ENCODE measurements at regions not wholly inside any gene's neighbourhood (a gene's known extent, or its start where the extent isn't known, plus 50 kb on each side); places are given as distances from the start of the nearest gene placed in this dataset.

- TF ChIP-seq, protein P1, sequence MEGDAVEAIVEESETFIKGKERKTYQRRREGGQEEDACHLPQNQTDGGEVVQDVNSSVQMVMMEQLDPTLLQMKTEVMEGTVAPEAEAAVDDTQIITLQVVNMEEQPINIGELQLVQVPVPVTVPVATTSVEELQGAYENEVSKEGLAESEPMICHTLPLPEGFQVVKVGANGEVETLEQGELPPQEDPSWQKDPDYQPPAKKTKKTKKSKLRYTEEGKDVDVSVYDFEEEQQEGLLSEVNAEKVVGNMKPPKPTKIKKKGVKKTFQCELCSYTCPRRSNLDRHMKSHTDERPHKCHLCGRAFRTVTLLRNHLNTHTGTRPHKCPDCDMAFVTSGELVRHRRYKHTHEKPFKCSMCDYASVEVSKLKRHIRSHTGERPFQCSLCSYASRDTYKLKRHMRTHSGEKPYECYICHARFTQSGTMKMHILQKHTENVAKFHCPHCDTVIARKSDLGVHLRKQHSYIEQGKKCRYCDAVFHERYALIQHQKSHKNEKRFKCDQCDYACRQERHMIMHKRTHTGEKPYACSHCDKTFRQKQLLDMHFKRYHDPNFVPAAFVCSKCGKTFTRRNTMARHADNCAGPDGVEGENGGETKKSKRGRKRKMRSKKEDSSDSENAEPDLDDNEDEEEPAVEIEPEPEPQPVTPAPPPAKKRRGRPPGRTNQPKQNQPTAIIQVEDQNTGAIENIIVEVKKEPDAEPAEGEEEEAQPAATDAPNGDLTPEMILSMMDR (IDR thresholded peaks at IDR 0.05; ENCODE audit: extremely low read depth in 1 of 2, insufficient read depth in 1 of 2, low read depth in 1 of 2, low read length in 2 of 2), result no peak
- no peak for TF ChIP-seq EZH2 (IDR thresholded peaks at IDR 0.05; ENCODE audit: borderline replicate concordance, low read depth, low read length, severe bottlenecking)
- no peak for TF ChIP-seq POLR2A (IDR thresholded peaks at IDR 0.05; ENCODE audit: low read depth, low read length)
- no peak for TF ChIP-seq MYC (IDR thresholded peaks at IDR 0.05; ENCODE audit: low read depth, low read length)
These were observed 574.4 kb upstream of the SUCLG2 start for GRCh38 chr3:68228856-68229255.

All from endothelial cell of umbilical vein (primary cell).